AG09319 (cell line): ENCODE measurements at regions not wholly inside any gene's neighbourhood (a gene's known extent, or its start where the extent isn't known, plus 50 kb on each side); places are given as distances from the start of the nearest gene placed in this dataset.

Source experiments
- DNase-seq: peaks from one replicate; pipeline ENCODE4 v3.0.0-alpha.2; 2010; ENCODE audit warnings: low read depth; ENCODE audit errors: extremely low read depth
- TF ChIP-seq, protein P1 (sequence below): IDR thresholded peaks from 2 replicates; pipeline ENCODE4 v1.5.1; 2011; ENCODE audit warnings: low read depth, mild to moderate bottlenecking, inconsistent platforms, low read length, moderate library complexity

DNA sequence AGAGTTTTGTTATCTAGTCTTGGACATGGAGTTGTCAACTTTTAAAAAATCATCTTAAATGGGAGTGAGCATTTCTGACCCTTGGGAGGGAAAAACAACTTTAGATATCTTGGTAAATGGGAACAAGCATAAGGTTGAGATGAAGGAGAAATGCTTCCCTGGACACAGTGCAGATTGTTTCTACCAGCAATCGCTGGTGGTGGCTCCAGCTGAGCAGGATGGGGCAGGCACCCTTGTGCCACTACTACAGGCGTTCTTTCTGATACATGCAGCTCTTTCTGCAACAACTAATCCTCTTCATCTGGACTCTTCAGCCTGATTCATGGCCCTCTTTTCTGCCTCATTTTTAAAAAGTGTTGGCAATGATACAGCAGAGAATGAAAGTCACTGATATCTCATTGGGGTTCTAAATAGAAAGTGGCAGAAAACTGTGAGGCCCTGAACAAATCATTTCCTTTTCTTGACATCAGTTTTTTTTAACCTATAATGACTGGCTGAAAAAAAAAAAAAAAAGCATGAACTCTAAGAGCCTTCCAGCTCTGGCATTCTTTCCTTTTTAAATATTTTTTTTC lies 409.4 kb upstream of the PTGER4 start:
- TF ChIP-seq, protein P1, sequence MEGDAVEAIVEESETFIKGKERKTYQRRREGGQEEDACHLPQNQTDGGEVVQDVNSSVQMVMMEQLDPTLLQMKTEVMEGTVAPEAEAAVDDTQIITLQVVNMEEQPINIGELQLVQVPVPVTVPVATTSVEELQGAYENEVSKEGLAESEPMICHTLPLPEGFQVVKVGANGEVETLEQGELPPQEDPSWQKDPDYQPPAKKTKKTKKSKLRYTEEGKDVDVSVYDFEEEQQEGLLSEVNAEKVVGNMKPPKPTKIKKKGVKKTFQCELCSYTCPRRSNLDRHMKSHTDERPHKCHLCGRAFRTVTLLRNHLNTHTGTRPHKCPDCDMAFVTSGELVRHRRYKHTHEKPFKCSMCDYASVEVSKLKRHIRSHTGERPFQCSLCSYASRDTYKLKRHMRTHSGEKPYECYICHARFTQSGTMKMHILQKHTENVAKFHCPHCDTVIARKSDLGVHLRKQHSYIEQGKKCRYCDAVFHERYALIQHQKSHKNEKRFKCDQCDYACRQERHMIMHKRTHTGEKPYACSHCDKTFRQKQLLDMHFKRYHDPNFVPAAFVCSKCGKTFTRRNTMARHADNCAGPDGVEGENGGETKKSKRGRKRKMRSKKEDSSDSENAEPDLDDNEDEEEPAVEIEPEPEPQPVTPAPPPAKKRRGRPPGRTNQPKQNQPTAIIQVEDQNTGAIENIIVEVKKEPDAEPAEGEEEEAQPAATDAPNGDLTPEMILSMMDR: no peak
- no peak for DNase-seq

DNA sequence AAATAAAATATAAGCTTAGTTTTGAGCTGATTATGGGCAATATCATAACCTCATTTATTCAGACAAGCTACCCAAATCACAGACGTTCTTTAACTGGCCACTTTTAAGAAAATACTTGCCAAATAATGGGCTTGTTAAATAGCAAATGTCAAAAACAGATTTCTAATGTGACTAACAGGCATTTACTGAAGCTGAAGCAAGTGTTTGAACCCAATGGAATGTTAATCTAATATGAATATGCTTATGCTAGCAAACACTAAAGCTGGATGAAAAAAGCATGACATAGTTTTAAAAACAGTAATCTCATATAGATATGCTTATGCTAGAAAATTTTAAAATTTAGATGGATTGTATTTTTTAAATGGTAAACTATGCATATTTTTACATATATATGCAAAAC lies 411.6 kb upstream of the PTGER4 start:
- no peak for DNase-seq
- TF ChIP-seq, protein P1: no peak

DNA sequence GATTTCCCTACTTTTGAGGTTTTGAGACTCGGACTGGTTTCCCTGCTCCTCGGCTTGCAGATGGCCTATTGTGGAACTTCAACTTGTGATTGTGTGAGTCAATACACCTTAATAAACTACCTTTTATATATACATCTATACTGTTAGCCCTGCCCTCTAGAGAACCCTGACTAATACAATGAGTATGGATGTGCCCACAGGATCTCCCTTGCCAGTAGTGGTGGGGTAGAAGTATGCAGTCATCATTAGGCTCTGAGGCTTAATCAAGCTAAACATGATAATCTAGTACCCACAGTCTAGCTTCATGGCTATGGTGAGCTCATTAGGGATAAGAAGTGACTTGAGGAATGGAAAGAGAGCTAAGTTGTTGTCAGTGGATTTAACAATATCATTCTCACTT lies 412.8 kb upstream of the PTGER4 start:
- TF ChIP-seq, protein P1: no peak
- no peak for DNase-seq

DNA sequence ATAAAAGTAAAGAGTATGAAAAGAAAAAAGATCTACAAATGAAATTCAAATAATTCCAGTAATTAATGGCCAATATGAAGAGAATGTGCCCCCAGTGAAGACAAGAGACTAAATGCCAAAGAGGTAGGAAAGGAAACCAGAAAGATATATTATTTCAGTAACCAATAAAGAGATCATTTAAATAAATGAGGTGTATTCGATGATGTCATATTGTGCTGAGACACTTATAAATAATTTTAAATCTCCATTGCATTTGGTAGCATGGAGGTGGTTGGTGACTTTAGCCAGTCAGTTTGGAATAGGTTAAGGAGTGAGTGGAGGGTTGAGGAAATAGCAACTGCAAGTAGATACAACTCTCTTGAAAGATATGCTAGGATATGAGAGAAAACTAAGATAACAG lies 417.7 kb upstream of the PTGER4 start:
- TF ChIP-seq, protein P1: no peak
- no peak for DNase-seq

DNA sequence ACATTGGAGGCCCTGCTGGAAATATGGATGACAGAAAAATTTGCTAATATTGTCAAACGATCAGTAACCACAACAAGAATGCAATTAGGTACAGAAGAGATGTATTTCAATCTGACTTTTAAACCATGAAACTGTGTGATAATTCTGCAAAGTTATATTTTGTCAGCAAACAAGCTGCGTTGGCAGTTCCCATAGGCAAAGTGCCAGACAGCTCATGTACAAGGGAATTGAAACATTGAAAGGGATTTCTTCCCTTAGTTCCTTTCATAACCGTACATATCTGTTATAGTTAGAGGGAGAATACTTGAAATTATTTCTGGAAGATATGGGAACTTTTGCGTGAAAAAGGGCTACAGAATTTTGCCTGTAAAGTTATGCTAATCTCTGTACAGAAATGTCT lies 419.4 kb upstream of the PTGER4 start:
- DNase-seq: no peak
- TF ChIP-seq, protein P1: no peak

DNA sequence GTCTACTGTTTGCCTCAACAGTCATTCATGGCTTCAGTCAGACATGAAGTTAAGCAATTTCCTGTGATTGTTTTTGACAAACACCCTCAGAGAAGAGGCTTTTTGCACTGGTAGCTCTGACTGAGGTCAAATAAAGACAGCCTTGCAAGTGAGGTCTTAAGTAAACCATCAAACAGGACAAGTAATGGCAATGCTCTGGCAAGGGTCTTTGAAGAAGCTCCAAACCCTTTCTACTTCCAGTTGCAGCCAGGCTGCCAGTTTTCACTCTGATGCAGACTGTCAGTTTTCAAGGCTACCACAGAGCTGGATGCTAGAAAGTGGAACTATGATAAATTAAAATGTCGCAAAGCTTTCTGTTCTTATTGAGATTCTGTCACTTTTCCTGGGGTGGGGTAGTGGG lies 421.5 kb upstream of the PTGER4 start:
- no peak for DNase-seq
- TF ChIP-seq, protein P1: no peak

DNA sequence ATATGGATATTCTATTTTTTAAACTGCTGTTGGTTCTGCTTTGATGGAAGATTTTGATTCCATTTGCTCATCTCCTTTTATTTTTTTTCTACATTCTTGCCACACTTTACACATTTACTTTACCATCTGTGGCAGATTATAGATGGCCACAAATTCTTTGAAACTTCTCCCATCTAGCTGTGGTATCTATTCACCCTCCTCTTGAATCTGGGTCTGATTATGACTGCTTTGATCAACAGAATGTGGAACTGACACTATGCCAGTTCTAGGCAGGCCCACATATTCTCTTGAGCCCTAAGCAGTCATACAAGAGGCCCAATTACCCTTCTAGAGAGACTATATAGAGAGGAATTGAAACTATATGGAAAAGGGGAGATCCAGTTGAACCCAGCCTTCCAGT lies 439.0 kb upstream of the PTGER4 start:
- TF ChIP-seq, protein P1: no peak
- DNase-seq: no peak
